ENCODE measurements at regions not wholly inside any gene's neighbourhood (a gene's known extent, or its start where the extent isn't known, plus 50 kb on each side); places are given as distances from the start of the nearest gene placed in this dataset.

- TF ChIP-seq EZH2 (IDR thresholded peaks at IDR 0.05; ENCODE audit: low read length, missing control alignments) = no peak
- no peak for TF ChIP-seq CTCF (conservative IDR thresholded peaks at IDR 0.05 in 1 of 2, IDR thresholded peaks at IDR 0.05 in 1 of 2; ENCODE audit: low read depth in 1 of 2, low read length in 2 of 2)
Measured at GRCh38 chrX:1833656-1834360, 218.9 kb downstream of the ASMT start.

Measured in fibroblast of lung (primary cell).